HEK293T (cell line): ENCODE measurements at regions not wholly inside any gene's neighbourhood (a gene's known extent, or its start where the extent isn't known, plus 50 kb on each side); places are given as distances from the start of the nearest gene placed in this dataset.
"Not testable (repeated sequence)": the region's sequence is repeated elsewhere in the genome, so short reads cannot be mapped to it uniquely, and the experiment has no call there.

ENCODE experiments used
- BHLHE40 ChIP-seq: fragments of 450-650 bp; IDR thresholded peaks from 2 replicates; pipeline ENCODE4 v1.6.1; 2016; ENCODE audit warnings: mild to moderate bottlenecking, moderate library complexity, borderline replicate concordance
- FOXK2 ChIP-seq: fragments of 450-650 bp; IDR thresholded peaks from 2 replicates; pipeline ENCODE4 v1.6.1; 2016; ENCODE audit warnings: mild to moderate bottlenecking
- SUZ12 ChIP-seq: fragments of 450-650 bp; IDR thresholded peaks from 2 replicates; pipeline ENCODE4 v1.6.1; 2016; ENCODE audit warnings: mild to moderate bottlenecking
- TARDBP ChIP-seq: fragments of 450-650 bp; IDR thresholded peaks from 2 replicates; pipeline ENCODE4 v1.6.1; 2016

GRCh38 chr21:10416691-10417447, 104.5 kb upstream of the TPTE start:
- TF ChIP-seq BHLHE40, FOXK2, SUZ12, TARDBP: not testable (repeated sequence)
